ENCODE measurements at regions not wholly inside any gene's neighbourhood (a gene's known extent, or its start where the extent isn't known, plus 50 kb on each side); places are given as distances from the start of the nearest gene placed in this dataset.

DNA sequence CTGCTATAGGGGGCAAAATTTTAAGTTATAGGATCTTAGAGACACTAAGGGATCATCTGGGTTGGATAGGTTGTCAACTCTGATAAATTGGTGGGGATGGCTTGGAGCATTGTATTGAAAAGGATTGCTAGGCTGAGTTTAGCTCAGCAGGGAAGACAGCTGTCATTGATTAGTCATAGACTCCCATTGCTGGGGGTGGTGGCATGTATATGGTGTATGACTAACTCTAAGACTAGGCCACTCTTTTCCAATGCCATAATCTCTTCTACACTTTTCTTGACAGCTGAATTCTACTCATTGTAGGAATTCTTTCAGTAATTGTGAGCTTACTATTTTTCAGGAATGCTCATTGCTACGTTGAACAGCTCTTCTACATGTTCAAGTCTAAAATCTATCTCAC is 81.3 kb upstream of the PELI1 start:
- TF ChIP-seq SNAI2 (CRISPR knock-in tag; IDR thresholded peaks at IDR 0.05) (no peak), ZNF8 (CRISPR knock-in tag; IDR thresholded peaks at IDR 0.05) (no peak), TOX (CRISPR knock-in tag; IDR thresholded peaks at IDR 0.05; ENCODE audit: borderline replicate concordance) (no peak), CSDC2 (CRISPR knock-in tag; IDR thresholded peaks at IDR 0.05) (no peak), ISL1 (CRISPR knock-in tag; IDR thresholded peaks at IDR 0.05) (no peak), OSR1 (CRISPR knock-in tag; IDR thresholded peaks at IDR 0.05) (no peak), PPARA (CRISPR knock-in tag; IDR thresholded peaks at IDR 0.05; ENCODE audit: borderline replicate concordance) (no peak), ZFP3 (CRISPR knock-in tag; IDR thresholded peaks at IDR 0.05) (no peak), GLIS3 (CRISPR knock-in tag; IDR thresholded peaks at IDR 0.05) (no peak), BACH2 (CRISPR knock-in tag; IDR thresholded peaks at IDR 0.05; ENCODE audit: borderline replicate concordance) (no peak), ZC3H10 (CRISPR knock-in tag; IDR thresholded peaks at IDR 0.05) (no peak), RARB (CRISPR knock-in tag; IDR thresholded peaks at IDR 0.05) (no peak)
- TF ChIP-seq, protein P1, sequence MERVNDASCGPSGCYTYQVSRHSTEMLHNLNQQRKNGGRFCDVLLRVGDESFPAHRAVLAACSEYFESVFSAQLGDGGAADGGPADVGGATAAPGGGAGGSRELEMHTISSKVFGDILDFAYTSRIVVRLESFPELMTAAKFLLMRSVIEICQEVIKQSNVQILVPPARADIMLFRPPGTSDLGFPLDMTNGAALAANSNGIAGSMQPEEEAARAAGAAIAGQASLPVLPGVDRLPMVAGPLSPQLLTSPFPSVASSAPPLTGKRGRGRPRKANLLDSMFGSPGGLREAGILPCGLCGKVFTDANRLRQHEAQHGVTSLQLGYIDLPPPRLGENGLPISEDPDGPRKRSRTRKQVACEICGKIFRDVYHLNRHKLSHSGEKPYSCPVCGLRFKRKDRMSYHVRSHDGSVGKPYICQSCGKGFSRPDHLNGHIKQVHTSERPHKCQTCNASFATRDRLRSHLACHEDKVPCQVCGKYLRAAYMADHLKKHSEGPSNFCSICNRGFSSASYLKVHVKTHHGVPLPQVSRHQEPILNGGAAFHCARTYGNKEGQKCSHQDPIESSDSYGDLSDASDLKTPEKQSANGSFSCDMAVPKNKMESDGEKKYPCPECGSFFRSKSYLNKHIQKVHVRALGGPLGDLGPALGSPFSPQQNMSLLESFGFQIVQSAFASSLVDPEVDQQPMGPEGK (CRISPR knock-in tag; IDR thresholded peaks at IDR 0.05; ENCODE audit: borderline replicate concordance), result no peak
- TF ChIP-seq, protein P2, sequence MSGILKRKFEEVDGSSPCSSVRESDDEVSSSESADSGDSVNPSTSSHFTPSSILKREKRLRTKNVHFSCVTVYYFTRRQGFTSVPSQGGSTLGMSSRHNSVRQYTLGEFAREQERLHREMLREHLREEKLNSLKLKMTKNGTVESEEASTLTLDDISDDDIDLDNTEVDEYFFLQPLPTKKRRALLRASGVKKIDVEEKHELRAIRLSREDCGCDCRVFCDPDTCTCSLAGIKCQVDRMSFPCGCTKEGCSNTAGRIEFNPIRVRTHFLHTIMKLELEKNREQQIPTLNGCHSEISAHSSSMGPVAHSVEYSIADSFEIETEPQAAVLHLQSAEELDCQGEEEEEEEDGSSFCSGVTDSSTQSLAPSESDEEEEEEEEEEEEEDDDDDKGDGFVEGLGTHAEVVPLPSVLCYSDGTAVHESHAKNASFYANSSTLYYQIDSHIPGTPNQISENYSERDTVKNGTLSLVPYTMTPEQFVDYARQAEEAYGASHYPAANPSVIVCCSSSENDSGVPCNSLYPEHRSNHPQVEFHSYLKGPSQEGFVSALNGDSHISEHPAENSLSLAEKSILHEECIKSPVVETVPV (CRISPR knock-in tag; IDR thresholded peaks at IDR 0.05), result no peak

All from SK-N-SH treated with all-trans-retinoic acid at 6 μM for 48 hours (cell line).